ENCODE measurements at regions not wholly inside any gene's neighbourhood (a gene's known extent, or its start where the extent isn't known, plus 50 kb on each side); places are given as distances from the start of the nearest gene placed in this dataset.

GRCh38 chr2:205858275-205858674 is 176.0 kb downstream of the NRP2 start:
- CTCF ChIA-PET: interaction anchor here (1.2 to 2.5 kb wide), 6 partner anchors 9 to 67 kb away, joined by 3 to 7 read pairs (median 4); no protein-coding TSS in a partner anchor
- TF ChIP-seq CTCF (IDR thresholded peaks at IDR 0.05; ENCODE audit: insufficient read depth, low read length, missing control alignments): no peak

GRCh38 chr2:205857520-205858237 is 175.4 kb downstream of the NRP2 start:
- H3K4me3 ChIP-seq (ENCODE audit: low read depth, low read length): no peak overlapping the region
- ChIA-PET POLR2A (interaction anchor here (1.9 kb wide), 1 partner anchor 175 kb away, joined by 4 read pairs; the partner anchor contains the start of gene NRP2), CTCF (interaction anchor here (1.2 to 2.5 kb wide), 4 partner anchors 9 to 68 kb away, joined by 3 to 7 read pairs (median 4); no protein-coding TSS in a partner anchor)
- no peak for TF ChIP-seq CTCF (IDR thresholded peaks at IDR 0.05; ENCODE audit: insufficient read depth, low read length, missing control alignments)
- no peak for DNase-seq (ENCODE audit: low read depth, low spot score)

More at GRCh38 chr2:205858275-205858674, 176.0 kb downstream of the NRP2 start:
- no peak overlapping the region for H3K4me3 ChIP-seq (ENCODE audit: low read depth, low read length)
- DNase-seq (ENCODE audit: low read depth, low spot score): no peak
- POLR2A ChIA-PET: interaction anchor here (1.9 kb wide), 1 partner anchor 176 kb away, joined by 4 read pairs; the partner anchor contains the start of gene NRP2

GRCh38 chr2:205852457-205852856 is 170.2 kb downstream of the NRP2 start:
- ChIA-PET CTCF (interaction anchor here (0.9 to 1.1 kb wide), 2 partner anchors 8 to 18 kb away, joined by 3 read pairs; no protein-coding TSS in a partner anchor), POLR2A (no interaction called here)
- no peak overlapping the region for H3K4me3 ChIP-seq (ENCODE audit: low read depth, low read length)
- DNase-seq (ENCODE audit: low read depth, low spot score): no peak
- TF ChIP-seq CTCF (IDR thresholded peaks at IDR 0.05; ENCODE audit: insufficient read depth, low read length, missing control alignments): no peak

GRCh38 chr2:205850611-205851010 is 168.3 kb downstream of the NRP2 start:
- H3K4me3 ChIP-seq (ENCODE audit: low read depth, low read length): no peak overlapping the region
- DNase-seq (ENCODE audit: low read depth, low spot score): no peak
- POLR2A ChIA-PET: no interaction called here
- TF ChIP-seq CTCF (IDR thresholded peaks at IDR 0.05; ENCODE audit: insufficient read depth, low read length, missing control alignments): no peak
- CTCF ChIA-PET: no interaction called here

- H3K4me3 ChIP-seq (ENCODE audit: low read depth, low read length): no peak overlapping the region
- CTCF ChIA-PET: interaction anchor here (1.2 kb wide), 1 partner anchor 9 kb away, joined by 3 read pairs; no protein-coding TSS in a partner anchor
- TF ChIP-seq CTCF (IDR thresholded peaks at IDR 0.05; ENCODE audit: insufficient read depth, low read length, missing control alignments): no peak
- no peak for DNase-seq (ENCODE audit: low read depth, low spot score)
- POLR2A ChIA-PET: no interaction called here
Observed at GRCh38 chr2:205850132-205850531, 167.8 kb downstream of the NRP2 start.

GRCh38 chr2:205849136-205849535 is 166.8 kb downstream of the NRP2 start:
- no peak for TF ChIP-seq CTCF (IDR thresholded peaks at IDR 0.05; ENCODE audit: insufficient read depth, low read length, missing control alignments)
- ChIA-PET CTCF (interaction anchor here (1.2 to 1.6 kb wide), 2 partner anchors 10 to 99 kb away, joined by 3 to 4 read pairs; no protein-coding TSS in a partner anchor), POLR2A (no interaction called here)
- no peak overlapping the region for H3K4me3 ChIP-seq (ENCODE audit: low read depth, low read length)
- DNase-seq (ENCODE audit: low read depth, low spot score): no peak
